ENCODE measurements at regions not wholly inside any gene's neighbourhood (a gene's known extent, or its start where the extent isn't known, plus 50 kb on each side); places are given as distances from the start of the nearest gene placed in this dataset.

DNA sequence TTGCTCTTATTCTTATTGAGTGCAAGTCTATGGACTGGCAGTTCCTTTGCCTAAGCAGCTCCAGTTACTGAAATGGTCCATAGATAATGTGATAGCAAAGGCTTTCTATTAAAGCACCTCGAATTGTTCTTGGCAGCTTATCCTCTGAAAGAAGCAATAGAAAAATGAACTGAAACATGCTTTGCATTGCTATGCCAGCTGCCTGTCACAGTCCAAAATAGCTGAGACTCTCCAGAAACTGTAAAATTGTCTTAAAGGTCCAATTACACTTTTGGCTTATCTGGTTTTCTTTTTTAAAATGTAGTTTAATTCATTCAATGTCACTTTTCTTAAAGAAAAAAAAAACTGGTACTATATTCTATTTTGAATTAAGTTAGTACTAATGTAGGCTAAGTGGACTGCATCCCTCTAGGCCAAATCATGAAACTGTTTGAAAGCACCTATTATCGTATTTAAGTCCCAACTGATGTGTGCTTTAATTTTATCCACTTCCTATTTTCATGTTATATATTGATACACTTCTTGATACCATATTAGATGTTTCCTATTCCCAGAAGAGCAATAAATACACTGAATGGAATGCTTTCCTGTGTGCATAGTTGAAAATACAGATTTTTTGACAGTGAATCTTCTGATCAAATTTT, 208.0 kb upstream of the DEPDC1 start:
- CTCF ChIA-PET = no interaction called here
- no peak for DNase-seq

GRCh38 chr1:68705466-68705865, 208.6 kb upstream of the DEPDC1 start:
- CTCF ChIA-PET = no interaction called here
- H3K36me3 Mint-ChIP-seq (ENCODE audit: insufficient read depth, unreplicated experiment) = no peaks in the 10 kb centered on the region
- no peaks in the 10 kb centered on the region for H3K9me3 ChIP-seq
- POLR2A ChIA-PET = no interaction called here
- H3K27me3 ChIP-seq (replicated peaks; ENCODE audit: control insufficient read depth, insufficient read depth, low read length) = no peaks in the 10 kb centered on the region
- no peak for TF ChIP-seq CTCF (IDR thresholded peaks at IDR 0.05; ENCODE audit: insufficient read depth in 1 of 2, low read depth in 1 of 2, low read length in 1 of 2, severe bottlenecking in 1 of 2, unreplicated experiment in 1 of 2)
- no peaks in the 10 kb centered on the region for H3K36me3 ChIP-seq (ENCODE audit: control insufficient read depth, insufficient read depth, low read length)
- peaks cover 17% of the 10 kb centered on the region for H3K4me1 ChIP-seq
- intact Hi-C loops (cut with micrococcal nuclease; ENCODE audit: unreplicated experiment) = no loop called here
- no peaks in the 10 kb centered on the region for H3K27me3 Mint-ChIP-seq (ENCODE audit: insufficient read depth, unreplicated experiment)
- DNase-seq = no peak
- no peak overlapping the region for H3K4me3 ChIP-seq (ENCODE audit: low read depth, low read length)
- H3K9me3 Mint-ChIP-seq (ENCODE audit: unreplicated experiment) = peaks cover 32% of the 10 kb centered on the region
- H3K27ac Mint-ChIP-seq (ENCODE audit: unreplicated experiment) = no peak overlapping the region
- BruUV-seq (replicated peaks) = no TSS peak
- H3K4me3 Mint-ChIP-seq (ENCODE audit: unreplicated experiment) = no peak overlapping the region
- no peaks in the 10 kb centered on the region for H3K4me1 Mint-ChIP-seq (ENCODE audit: low read depth, unreplicated experiment)

More for the DNA sequence above, 208.0 kb upstream of the DEPDC1 start:
- intact Hi-C loops (cut with micrococcal nuclease; ENCODE audit: unreplicated experiment) = loop anchor here (1.0 kb wide), 1 partner anchor 208 kb away; the partner anchor contains the start of gene DEPDC1
- no peak overlapping the region for H3K27ac Mint-ChIP-seq (ENCODE audit: unreplicated experiment)
- H3K27me3 Mint-ChIP-seq (ENCODE audit: insufficient read depth, unreplicated experiment) = no peaks in the 10 kb centered on the region
- H3K9me3 ChIP-seq = no peaks in the 10 kb centered on the region
- TF ChIP-seq CTCF (IDR thresholded peaks at IDR 0.05; ENCODE audit: insufficient read depth in 1 of 2, low read depth in 1 of 2, low read length in 1 of 2, severe bottlenecking in 1 of 2, unreplicated experiment in 1 of 2) = no peak
- no peaks in the 10 kb centered on the region for H3K36me3 ChIP-seq (ENCODE audit: control insufficient read depth, insufficient read depth, low read length)
- POLR2A ChIA-PET = no interaction called here
- peaks cover 32% of the 10 kb centered on the region for H3K9me3 Mint-ChIP-seq (ENCODE audit: unreplicated experiment)
- peaks cover 17% of the 10 kb centered on the region for H3K4me1 ChIP-seq
- no peak overlapping the region for H3K4me3 Mint-ChIP-seq (ENCODE audit: unreplicated experiment)
- no peaks in the 10 kb centered on the region for H3K27me3 ChIP-seq (replicated peaks; ENCODE audit: control insufficient read depth, insufficient read depth, low read length)
- no peaks in the 10 kb centered on the region for H3K36me3 Mint-ChIP-seq (ENCODE audit: insufficient read depth, unreplicated experiment)
- no peaks in the 10 kb centered on the region for H3K4me1 Mint-ChIP-seq (ENCODE audit: low read depth, unreplicated experiment)
- no TSS peak for BruUV-seq (replicated peaks)
- no peak overlapping the region for H3K4me3 ChIP-seq (ENCODE audit: low read depth, low read length)

- CTCF ChIA-PET = no interaction called here
- no peaks in the 10 kb centered on the region for H3K4me1 Mint-ChIP-seq (ENCODE audit: low read depth, unreplicated experiment)
- DNase-seq = no peak
- peaks cover 17% of the 10 kb centered on the region for H3K4me1 ChIP-seq
- H3K4me3 Mint-ChIP-seq (ENCODE audit: unreplicated experiment) = no peak overlapping the region
- H3K27me3 Mint-ChIP-seq (ENCODE audit: insufficient read depth, unreplicated experiment) = no peaks in the 10 kb centered on the region
- no peaks in the 10 kb centered on the region for H3K27me3 ChIP-seq (replicated peaks; ENCODE audit: control insufficient read depth, insufficient read depth, low read length)
- no peak overlapping the region for H3K27ac Mint-ChIP-seq (ENCODE audit: unreplicated experiment)
- peaks cover 22% of the 10 kb centered on the region for H3K9me3 Mint-ChIP-seq (ENCODE audit: unreplicated experiment)
- intact Hi-C loops (cut with micrococcal nuclease; ENCODE audit: unreplicated experiment) = no loop called here
- no TSS peak for BruUV-seq (replicated peaks)
- POLR2A ChIA-PET = no interaction called here
- no peak overlapping the region for H3K4me3 ChIP-seq (ENCODE audit: low read depth, low read length)
- TF ChIP-seq CTCF (IDR thresholded peaks at IDR 0.05; ENCODE audit: insufficient read depth in 1 of 2, low read depth in 1 of 2, low read length in 1 of 2, severe bottlenecking in 1 of 2, unreplicated experiment in 1 of 2) = no peak
- H3K9me3 ChIP-seq = no peaks in the 10 kb centered on the region
- H3K36me3 ChIP-seq (ENCODE audit: control insufficient read depth, insufficient read depth, low read length) = no peaks in the 10 kb centered on the region
- H3K36me3 Mint-ChIP-seq (ENCODE audit: insufficient read depth, unreplicated experiment) = no peaks in the 10 kb centered on the region
These were observed 209.9 kb upstream of the DEPDC1 start for GRCh38 chr1:68706639-68707317.
